Epidermal melanocyte (primary cell): ENCODE measurements at regions not wholly inside any gene's neighbourhood (a gene's known extent, or its start where the extent isn't known, plus 50 kb on each side); places are given as distances from the start of the nearest gene placed in this dataset.
"Not testable (repeated sequence)": the region's sequence is repeated elsewhere in the genome, so short reads cannot be mapped to it uniquely, and the experiment has no call there.

Source experiments
- DNase-seq: peaks from one replicate; pipeline ENCODE4 v3.0.0; 2011; ENCODE audit warnings: low spot score; ENCODE audit not compliant: insufficient read length

DNA sequence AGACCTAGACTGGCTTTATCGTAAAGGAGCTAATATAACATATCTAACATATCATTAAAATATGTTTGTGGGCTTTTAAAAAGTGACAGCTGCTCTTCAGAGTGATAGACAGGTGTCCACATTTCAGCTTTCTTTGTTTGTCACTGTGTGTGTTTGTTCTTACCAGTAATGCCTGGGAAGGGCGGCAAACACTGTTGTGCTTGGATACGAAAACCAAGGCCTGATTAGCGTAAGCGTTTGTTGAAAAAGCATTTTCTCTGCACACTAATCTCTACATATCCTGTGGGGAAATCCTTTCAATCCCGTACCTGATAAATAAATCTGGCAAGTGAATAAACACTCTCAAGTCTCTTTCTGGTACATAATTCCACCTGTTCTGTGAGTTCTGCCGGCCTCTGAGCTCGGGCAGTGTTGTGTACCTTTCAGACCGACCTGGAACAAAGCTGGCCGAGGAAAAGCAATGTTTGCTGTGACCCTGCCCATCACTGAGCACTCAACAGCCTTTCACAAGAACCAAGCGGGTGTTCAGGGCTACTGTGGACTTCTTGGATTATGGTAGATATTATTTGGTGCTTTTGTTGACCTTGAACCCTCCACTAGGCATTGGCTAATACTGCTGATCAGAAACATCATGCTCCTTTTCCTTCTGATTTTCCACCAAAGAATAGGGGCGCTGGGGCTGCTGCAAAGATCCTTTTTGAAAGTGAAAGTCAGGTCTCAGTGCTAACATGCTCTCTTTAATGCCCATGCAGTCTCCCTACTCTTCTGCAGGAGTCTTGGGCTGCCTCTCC, 100.4 kb downstream of the CD83 start:
- no peak for DNase-seq

DNA sequence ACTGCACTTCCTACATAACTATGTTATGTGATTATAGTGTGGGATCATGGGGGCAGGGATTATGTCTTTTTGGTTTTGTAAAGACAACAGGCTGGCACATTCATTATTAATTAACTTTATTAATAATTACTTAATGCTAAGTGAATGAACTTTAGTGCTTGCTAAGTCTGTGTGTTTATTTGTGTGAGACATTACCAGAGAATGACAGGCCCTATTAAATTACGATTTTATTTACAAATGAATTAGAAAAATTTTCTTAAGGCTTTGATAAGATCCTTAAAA, 100.9 kb downstream of the CD83 start:
- DNase-seq: no peak

DNA sequence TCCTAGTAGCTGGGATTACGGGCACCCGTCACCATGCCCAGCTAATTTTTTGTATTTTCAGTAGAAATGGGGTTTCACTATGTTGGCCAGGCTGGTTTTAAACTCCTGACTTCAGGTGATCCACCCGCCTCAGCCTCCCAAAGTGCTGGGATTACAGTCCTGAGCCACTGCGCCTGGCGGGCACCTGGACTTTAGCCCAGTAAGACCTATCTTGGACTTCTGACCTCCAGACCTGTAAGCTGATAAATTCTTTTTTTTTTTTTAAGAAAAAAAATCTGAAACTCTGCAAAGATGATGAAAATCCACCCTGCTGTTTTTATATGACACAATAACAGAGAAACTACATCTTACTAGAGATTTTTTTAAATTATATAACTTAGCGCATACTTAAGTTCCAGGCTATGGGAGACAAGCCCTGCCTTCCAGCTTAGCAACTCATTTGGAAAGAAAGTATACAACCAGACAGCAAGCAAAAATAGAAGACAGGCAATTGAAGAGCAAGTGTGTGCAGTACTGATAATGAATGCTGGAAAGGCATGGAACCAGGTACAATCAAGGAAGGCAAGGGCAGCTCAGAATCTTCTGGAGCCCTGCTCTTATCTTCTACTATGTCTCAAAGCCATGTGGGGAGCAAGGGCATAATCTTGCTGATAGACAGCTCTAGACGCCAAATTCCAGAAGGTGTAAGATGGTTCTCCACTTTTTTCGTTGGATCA, 104.2 kb downstream of the CD83 start:
- no peak for DNase-seq

DNA sequence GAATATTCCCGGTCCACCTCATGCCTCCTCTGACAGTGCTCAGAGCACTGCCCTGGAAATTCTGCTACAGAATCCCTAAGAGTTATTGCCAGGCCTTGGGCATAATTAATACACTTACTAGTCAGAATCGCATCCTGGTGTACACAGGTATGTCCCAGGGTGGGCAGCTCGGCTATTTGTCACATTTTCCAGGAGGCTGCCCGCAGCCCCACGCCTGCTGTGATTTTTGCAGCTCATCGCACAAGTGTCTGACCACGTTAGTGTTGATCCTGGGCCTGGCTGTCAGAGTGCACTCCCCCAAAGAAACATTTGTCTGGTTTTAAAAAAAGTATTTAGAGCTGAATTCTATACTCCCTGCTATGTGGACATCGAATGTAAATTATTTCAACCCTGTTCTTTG, 105.4 kb downstream of the CD83 start:
- DNase-seq: no peak

DNA sequence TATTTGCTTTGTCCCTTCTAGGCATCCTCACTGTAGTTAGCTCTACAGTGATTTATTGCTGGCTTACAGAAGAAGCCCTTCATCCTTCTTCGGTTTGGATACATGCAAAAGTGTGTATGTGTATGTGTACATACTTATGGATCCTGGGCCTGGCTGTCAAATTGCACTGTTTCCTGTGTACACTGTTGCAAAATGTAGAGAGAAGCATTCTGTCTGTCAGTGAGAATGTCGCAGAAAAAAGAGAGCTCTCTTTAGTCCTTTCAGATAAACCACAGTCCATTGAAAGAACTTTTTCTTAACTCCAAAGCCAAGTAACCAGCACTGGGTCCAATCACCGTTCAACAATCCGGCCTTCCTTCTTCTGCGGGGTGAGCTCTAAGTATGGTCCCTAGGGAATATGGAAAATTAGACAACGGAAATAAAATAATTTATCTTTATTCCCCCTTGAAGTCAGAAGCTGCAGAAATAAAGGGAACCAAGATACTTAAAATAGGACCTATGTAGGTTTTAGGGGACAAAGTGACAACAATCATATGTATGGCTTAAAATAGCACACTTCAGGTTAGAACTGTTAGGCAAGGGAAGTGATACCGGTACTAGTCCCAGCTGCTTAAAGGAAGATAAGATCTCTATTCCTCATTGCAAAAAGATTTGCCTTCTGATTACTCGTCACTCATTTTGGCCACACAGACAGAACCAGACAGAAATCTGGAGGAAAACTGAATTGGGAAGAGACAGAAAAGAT, 107.0 kb downstream of the CD83 start:
- no peak for DNase-seq

DNA sequence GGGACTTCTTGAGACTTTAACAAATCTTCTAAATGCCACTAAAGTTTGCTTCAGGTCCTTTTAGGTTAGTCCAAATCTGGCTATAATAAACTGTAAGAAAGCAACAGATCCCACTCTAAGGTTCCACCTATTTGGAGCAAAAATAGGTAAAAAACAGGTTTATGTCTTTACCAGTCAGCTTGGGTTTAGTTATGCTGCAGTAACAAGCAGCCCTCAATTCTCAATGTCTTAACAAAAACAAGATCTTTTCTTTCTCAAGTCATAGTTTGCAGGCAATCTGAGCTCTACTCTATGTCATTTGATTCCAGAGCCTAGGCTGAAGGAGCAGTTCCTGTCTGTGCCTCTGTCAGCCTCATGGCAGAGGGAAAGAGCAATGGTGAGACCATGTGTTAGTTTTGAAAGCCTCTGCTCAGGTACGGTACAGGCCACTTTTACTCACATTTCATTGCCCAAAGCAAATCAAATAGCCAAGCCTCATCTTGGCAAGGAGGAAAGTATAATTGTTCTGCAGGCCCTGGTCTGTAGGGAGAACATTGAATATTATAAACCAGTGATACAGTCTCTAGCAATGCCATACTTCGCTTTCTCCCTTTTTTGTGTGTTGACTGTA, 108.6 kb downstream of the CD83 start:
- no peak for DNase-seq

DNA sequence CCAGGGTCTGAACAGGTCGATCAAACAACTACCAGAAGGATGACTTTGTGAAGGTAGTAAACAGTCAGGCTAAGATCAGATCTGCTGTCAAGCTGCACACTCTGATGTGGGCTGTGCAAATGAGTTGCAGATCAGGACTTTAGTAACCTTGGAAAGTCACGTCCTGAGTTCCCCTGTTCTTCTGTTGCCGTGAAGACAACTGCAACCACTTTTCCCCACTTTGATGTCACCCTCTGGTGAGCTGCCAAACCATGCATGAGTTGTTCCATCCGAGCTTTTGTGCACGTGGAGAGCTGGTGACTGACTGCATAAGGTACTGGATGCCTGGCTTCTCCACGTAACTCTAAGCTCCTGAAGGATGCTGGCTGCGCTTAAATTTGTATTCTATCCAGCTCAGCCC, 111.0 kb downstream of the CD83 start:
- no peak for DNase-seq

DNA sequence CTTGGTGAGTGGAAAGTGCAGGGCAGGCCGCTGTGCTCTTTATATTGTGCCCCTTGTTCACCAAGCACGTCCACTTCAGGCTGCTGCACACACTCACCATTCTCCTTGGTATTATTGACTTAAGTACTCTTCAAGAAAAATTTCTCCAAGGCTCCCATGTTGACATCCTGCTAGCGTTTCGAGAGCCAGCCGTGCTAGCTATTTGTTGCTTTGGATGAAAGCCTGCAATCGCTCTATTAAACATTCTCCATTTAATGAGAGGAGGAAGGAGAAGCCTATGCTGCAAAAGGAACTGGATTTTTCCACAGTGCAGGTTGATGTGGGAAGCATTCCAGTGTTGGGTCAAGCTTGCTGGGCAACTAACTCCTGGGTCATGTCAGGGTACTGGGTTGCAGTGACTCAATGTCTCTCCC, 113.5 kb downstream of the CD83 start:
- no peak for DNase-seq

DNA sequence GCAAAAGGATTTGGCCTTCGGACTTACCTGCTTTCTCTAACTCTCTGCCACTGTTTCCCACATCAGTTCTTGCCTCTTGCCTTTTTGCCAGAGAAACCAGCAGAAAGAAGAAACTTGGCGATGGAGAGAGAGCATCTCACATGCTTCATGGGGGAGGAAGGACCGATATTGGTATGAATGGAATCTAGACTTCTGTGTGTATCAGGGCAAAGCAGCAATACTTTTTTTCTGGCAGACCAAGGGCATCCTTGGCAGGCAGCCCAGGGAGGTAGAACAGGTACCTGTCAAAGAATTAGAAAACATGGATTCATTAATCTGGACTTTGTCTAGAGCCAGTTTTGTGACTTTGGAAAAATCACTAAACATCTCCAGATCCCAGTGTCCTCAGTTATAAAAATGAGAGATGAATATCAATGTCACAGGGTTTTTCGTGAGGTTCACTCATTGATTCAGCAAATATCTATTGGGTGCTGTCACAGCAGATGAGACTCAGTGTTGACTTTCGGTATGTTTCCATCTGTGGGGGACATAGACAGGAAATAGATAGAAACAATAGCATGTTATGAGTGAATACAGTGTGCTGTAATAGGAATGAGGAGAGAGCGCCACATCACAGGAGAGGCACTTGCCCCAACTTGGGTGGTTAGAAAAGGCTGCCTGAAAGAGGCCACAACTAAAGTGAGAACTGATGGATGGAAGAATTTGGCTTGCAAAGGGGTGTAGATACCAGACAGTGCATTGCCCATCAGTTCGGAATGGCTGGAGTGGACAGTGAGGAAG, 114.1 kb downstream of the CD83 start:
- DNase-seq: no peak

DNA sequence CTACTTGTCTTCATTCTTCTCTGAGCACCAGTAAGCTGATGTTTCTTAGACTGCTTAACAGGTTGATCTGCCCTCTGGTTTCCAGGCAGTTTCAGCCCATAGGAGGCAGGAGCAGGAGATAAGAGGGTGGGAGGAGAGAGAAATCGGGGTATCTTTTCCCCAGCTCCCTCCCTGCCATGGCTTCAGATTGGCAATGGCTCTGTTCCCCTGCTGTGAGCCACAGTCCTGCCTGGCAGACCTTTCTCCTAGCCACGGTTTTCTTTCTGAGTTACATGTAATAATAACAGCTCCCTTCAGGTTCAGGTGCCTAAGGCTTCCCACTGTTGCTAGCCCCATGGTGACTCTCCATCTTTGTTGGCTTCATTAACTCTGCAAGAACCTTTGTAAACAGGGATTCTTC, 115.3 kb downstream of the CD83 start:
- DNase-seq: no peak

DNA sequence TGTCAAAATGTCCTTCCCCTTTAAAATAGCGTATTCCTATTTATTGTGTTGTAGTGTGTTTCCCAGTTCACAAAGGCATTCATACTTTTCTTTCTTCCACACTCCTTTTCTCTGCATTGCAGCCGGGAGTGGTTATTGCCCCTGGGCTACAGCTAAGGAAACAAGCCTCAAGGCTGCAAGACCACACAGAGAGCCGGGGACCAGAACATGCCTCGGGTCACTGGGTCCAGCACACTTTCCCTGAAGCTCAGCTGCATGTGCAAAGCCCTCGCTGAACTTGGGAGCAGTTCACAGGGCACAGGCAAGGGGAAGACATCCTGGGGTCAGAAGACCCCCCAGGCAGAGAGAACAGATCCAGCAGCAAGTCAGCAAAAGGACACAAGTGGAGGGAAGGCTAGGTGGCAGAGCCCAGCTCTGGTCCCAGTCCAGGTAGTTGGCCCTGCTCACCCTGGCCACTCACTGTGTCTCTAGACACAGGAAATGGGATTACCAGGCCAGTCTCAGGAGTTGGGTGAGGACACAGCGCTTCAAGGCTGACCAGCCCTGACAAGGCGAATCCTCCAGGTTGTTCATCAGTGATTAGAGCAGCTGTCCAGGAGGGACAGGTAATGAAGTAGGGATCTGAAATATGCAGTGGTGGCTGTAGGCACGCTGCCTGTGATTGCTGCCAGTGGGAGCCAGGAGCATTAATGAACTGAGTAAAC, 118.2 kb downstream of the CD83 start:
- DNase-seq: no peak

DNA sequence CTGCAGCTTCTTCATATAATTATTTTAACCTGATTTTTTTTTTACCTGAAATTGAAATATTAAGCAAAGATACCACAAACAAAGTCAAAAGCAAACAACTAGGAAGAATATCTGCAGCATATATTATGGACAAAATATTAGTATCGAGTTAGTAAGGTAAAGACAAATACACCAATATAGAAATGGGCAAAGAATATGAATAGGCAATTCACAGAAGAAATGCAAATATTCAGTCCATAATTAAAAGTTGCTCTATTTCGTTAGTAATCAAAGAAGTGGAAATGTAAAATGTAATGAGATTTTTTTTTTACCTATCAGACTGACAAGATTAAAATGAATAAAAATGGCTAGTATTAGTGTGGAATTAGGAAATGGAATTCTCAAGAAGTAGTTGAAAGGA, 121.5 kb downstream of the CD83 start:
- no peak for DNase-seq

DNA sequence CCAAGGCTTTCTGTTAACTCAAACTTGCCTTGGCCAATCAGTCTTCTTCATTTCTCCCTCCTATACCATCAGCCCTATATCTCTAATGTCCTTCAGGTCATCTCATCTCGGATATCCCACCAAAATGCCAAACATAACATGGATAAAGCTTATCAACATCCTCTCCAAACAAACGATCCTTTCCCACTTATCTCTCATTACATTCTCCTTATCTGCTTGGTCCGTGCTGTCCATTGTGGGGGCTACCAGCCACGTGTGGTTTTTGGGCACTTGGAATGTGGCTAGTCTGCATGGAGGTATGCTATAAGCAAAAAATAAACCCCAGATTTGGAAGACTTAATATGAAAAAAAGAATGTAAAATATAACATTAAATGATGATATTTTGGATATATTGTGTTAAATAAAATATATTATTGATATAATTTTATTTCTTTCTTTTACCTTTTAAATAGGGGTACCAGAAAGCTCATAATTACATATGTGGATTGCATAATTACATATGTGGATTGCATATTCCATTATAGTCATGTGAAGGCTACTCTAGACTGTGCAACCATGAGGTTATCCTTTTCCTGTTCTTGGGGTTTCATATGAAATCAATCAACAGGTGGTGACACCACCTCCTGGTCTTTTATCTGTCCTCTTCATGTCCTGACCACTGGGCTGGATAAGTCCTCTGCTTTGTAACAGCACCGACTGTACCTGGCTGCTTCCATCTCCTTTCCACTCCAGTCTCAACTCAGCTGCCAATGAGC, 123.0 kb downstream of the CD83 start:
- DNase-seq: no peak

DNA sequence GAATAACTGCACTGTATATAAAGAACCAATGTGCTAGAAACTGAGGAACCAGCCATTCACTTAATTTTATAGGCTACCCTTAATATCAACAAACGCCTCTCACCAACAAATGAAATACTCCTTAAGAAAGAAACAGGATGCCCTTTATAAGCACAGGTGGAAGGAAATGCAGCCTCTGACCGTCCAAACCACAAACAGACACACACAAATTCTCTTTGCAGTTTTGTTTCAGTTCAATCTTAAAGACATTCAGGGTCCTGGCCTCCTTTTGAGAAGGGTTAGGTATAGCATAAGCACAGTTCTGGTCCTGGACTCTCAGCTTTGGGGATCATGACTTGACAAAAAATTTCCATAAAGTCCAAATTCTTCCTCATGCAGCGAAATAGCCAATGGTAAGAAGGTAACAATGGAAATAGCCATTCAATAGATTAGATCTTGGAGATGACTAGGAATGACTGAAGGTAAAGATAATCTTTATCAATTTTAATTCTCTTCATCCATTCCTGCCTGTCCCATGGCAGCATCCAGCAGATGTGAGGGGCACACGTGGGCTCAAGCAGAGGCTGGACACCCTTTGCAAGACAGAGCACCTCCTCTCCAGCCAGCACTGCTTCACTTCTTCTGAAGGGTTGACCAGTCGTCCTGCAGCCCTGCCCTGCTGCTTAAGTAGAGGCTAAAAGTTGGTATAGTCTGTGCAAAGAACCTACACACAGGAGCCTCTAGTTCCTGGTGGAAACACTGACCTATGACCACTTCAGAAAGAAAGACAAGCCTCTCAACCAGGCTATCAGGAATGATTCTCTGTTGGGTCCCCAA, 123.9 kb downstream of the CD83 start:
- DNase-seq: no peak

DNA sequence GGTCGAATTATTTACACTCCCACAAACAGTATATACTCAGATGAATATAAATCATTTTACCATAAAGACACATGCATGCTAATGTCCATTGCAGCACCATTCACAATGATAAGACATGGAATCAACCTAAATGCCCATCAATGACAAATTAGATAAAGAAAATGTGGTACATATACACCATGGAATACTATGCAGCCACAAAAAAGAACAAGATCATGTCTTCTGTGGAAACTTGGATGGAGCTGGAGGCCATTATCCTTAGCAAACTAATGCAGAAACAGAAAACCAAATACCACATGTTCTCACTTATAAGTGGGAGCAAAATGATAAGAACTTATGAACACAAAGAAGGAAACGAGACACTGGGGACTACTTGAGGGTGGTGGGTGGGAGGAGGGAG, 125.3 kb downstream of the CD83 start:
- not testable (repeated sequence) for DNase-seq

DNA sequence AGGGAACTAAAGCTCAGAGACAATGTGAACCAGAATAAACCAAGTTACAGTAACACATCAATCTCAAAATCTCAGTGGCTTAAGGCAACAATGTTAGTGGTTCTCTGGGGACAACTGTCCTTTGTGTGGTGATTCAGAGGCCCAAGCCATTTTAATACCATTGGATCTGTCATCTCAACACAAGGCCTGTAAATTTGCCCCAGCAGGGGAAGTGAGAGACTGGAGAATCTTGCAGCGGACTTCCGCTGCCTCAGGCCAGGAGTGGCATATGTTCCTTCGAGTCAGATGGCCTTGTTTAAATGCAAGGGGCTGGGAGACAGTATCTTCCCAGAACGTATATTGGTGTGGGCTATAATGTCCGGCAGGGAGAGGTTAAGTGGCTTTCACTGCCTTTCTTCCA, 126.0 kb downstream of the CD83 start:
- DNase-seq: no peak

DNA sequence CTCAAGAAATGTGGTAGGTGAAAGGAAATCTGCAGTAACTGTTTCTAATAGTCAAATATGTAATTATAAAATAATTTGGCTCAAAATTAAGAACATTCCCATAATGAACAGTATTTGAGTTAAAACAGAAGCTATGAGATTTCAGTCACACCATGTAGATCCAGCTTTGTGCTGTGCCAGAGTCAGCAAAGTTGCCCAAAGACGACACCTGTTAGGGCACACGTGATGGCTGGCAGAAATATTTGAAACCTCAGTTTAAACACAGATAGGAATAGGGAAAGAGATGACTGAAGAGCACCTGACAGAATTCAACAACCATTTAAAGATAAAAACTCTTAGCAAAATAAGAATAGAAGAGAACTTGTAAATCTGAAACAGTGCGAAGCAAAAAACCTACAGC, 129.3 kb downstream of the CD83 start:
- DNase-seq: no peak

DNA sequence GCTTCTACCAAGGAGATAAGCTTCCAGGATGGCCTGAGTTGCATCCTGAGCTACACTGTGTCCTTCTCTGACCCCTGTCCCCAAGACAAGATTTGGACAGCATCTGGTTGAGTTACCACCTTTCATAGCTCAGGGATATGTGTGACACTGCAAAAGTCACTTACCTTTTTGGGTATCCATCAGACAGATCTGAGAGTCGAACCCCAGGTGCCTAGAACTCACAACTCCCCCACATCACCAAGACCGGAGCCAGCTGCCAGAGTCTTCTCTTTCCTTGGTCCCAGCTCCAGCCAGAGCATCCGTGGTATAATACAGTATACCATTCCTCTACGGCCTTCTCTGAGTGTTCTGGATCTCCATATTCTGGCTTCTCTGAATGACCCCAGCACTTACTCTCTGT, 133.0 kb downstream of the CD83 start:
- DNase-seq: no peak

DNA sequence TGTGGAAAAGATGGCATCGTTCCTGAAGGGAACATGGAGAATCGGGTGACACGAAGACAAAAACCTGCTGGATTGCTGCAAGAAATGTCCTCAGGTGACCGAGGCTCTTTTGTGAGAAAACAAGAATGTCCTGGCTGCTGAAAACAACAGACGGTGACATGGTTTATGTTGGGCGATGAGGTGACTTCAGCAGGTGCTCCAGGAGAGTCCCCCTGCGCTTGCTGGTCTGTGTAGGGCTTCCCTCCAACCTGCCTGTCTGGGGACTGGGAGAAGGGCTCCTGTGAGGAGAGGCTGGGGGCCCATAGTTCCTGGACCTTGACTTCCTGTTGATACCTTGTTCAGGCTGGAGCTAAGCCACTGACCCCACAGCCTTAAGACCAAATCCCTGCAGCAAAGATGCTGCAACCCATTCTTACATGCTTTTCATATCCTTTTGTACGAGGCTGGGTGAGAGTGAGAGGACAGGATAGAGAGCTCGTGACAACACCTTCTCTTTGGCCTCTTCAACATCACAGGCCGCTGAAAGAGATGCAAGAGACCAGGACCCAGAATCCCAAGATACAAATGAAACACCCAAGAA, 134.8 kb downstream of the CD83 start:
- DNase-seq: no peak
